Mesendoderm (in vitro differentiated cells): ENCODE measurements at regions not wholly inside any gene's neighbourhood (a gene's known extent, or its start where the extent isn't known, plus 50 kb on each side); places are given as distances from the start of the nearest gene placed in this dataset.

Experiments
- DNase-seq: peaks from one replicate; pipeline ENCODE4 v3.0.0; 2013
- H2AK5ac ChIP-seq: 2 replicates; pipeline ENCODE4 v1.6.1; 2013; ENCODE audit warnings: low read length, inconsistent platforms
- H2BK120ac ChIP-seq: 2 replicates; pipeline ENCODE4 v1.6.1; 2013; ENCODE audit warnings: low read depth, mild to moderate bottlenecking, low read length, moderate library complexity, mixed read lengths
- H2BK15ac ChIP-seq: replicated peaks from 2 replicates; pipeline ENCODE4 v1.6.1; 2013; ENCODE audit warnings: low read depth, mild to moderate bottlenecking, moderate library complexity
- H2BK5ac ChIP-seq: 2 replicates; pipeline ENCODE4 v1.6.1; 2013; ENCODE audit warnings: low read length, inconsistent platforms
- H3K18ac ChIP-seq: 2 replicates; pipeline ENCODE4 v1.6.1; 2013; ENCODE audit warnings: mild to moderate bottlenecking, low read length, mixed read lengths
- H3K23ac ChIP-seq: one replicate; pipeline ENCODE4 v1.6.1; 2013; ENCODE audit warnings: low read length
- H3K27ac ChIP-seq: 2 replicates; pipeline ENCODE4 v1.5.1; 2013; ENCODE audit warnings: low read depth, mild to moderate bottlenecking, inconsistent platforms, low read length, moderate library complexity
- H3K27me3 ChIP-seq: 2 replicates; pipeline ENCODE4 v1.6.1; 2013; ENCODE audit warnings: low read length, control low read depth, mild to moderate bottlenecking, inconsistent platforms; ENCODE audit not compliant: insufficient read depth, poor library complexity
- H3K36me3 ChIP-seq: 2 replicates; pipeline ENCODE4 v1.6.1; 2013; ENCODE audit warnings: low read length, inconsistent platforms; ENCODE audit not compliant: control insufficient read depth, insufficient read depth
- H3K4ac ChIP-seq: one replicate; pipeline ENCODE4 v1.6.1; 2013; ENCODE audit warnings: low read depth, mild to moderate bottlenecking, low read length, moderate library complexity
- H3K4me1 ChIP-seq: 2 replicates; pipeline ENCODE4 v1.6.1; 2013; ENCODE audit warnings: low read depth, low read length, inconsistent platforms; ENCODE audit not compliant: control insufficient read depth
- H3K4me2 ChIP-seq: 2 replicates; pipeline ENCODE4 v1.6.1; 2013; ENCODE audit warnings: low read length
- H3K4me3 ChIP-seq: 2 replicates; pipeline ENCODE4 v1.5.1; 2013; ENCODE audit warnings: mild to moderate bottlenecking, low read length
- H3K56ac ChIP-seq: one replicate; pipeline ENCODE4 v1.6.1; 2013; ENCODE audit warnings: low read length
- H3K79me1 ChIP-seq: 2 replicates; pipeline ENCODE4 v1.6.1; 2013; ENCODE audit warnings: low read length, inconsistent platforms
- H3K79me2 ChIP-seq: 2 replicates; pipeline ENCODE4 v1.6.1; 2013; ENCODE audit warnings: mild to moderate bottlenecking, low read length; ENCODE audit not compliant: control insufficient read depth, insufficient read depth
- H3K9ac ChIP-seq: 2 replicates; pipeline ENCODE4 v1.6.1; 2013; ENCODE audit warnings: low read length, inconsistent platforms
- H4K5ac ChIP-seq: one replicate; pipeline ENCODE4 v1.6.1; 2013; ENCODE audit warnings: low read length
- H4K8ac ChIP-seq: one replicate; pipeline ENCODE4 v1.6.1; 2013; ENCODE audit warnings: low read depth, mild to moderate bottlenecking, control low read depth, low read length, moderate library complexity
- WGBS: extraction: QIAGEN DNeasy Blood & Tissue Kit; methylation state at CpG from one replicate; pipeline ENCODE4 v1.1.7; 2013; ENCODE audit warnings: low lambda C conversion rate, missing lambda C conversion rate; ENCODE audit not compliant: insufficient coverage; ENCODE audit errors: extremely low coverage; 5-methylcytosine and 5-hydroxymethylcytosine counted together

DNA sequence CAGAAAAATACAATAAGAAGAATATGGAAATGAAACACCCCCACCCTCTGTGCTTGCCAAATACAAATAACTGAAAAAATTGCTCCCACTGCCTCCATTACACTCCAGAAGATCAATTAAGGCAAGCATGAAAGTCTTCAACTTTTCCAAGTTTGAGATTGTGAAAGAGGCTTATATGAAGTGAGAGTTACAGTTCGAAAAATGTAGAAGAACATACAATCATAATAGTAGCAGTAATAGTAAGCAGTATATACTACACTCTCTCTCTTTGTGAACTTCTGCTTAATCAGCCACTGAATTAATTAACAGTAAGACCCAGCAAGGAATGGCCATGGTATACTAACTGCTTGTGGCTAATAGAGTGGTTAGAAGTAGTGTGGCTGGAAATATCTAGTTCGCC, 923.2 kb downstream of the RPA4 start:
- no peaks in the 10 kb centered on the region for H3K27me3 ChIP-seq

DNA sequence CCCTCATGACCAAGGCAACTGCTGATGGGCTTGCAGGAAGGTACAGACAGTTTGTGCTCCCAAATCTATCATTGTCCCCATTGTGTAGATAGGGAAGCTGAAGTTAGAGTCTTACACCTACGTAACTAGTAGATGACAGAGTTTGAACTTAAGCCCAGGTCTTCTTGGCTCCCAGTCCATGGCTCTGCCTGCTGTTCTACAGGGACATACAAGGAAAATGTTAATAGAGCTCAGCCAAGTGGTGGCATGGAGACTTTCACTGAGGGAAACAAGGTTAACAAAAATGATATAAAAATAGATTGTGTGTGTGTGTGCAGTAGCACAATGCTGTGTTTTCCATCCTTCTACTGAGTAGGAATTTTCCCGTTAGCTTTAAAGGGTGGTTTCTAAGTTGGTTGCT, 936.5 kb downstream of the RPA4 start:
- Histone ChIP-seq H3K27ac (no peak overlapping the region), H3K4ac (no peak overlapping the region), H4K8ac (no peak overlapping the region), H3K36me3 (no peaks in the 10 kb centered on the region), H3K4me1 (no peaks in the 10 kb centered on the region), H3K4me2 (no peak overlapping the region), H3K9ac (no peak overlapping the region), H3K79me2 (no peaks in the 10 kb centered on the region), H2BK15ac (no peak overlapping the region), H3K79me1 (no peaks in the 10 kb centered on the region), H2AK5ac (no peak overlapping the region), H2BK120ac (no peak overlapping the region), H3K56ac (no peak overlapping the region), H3K18ac (no peak overlapping the region), H4K5ac (no peak overlapping the region), H2BK5ac (no peak overlapping the region), H3K4me3 (no peak overlapping the region), H3K23ac (no peak overlapping the region), H3K27me3 (no peaks in the 10 kb centered on the region)
- WGBS: no CpG with 5 or more reads among the region's 2 CpGs
- no peak for DNase-seq

More for the DNA sequence above, 923.2 kb downstream of the RPA4 start:
- no peak overlapping the region for H2BK120ac ChIP-seq
- no peak overlapping the region for H3K4me3 ChIP-seq
- H3K79me2 ChIP-seq: no peaks in the 10 kb centered on the region
- H3K4ac ChIP-seq: no peak overlapping the region
- H3K18ac ChIP-seq: no peak overlapping the region
- H3K23ac ChIP-seq: no peak overlapping the region
- WGBS: no CpG with 5 or more reads among the region's 2 CpGs
- no peak overlapping the region for H2AK5ac ChIP-seq
- no peak overlapping the region for H4K5ac ChIP-seq
- H2BK15ac ChIP-seq: no peak overlapping the region
- no peaks in the 10 kb centered on the region for H3K79me1 ChIP-seq
- H2BK5ac ChIP-seq: no peak overlapping the region
- no peak overlapping the region for H3K56ac ChIP-seq
- H3K27ac ChIP-seq: no peak overlapping the region
- no peak for DNase-seq
- H4K8ac ChIP-seq: no peak overlapping the region
- no peak overlapping the region for H3K9ac ChIP-seq
- H3K36me3 ChIP-seq: no peaks in the 10 kb centered on the region
- H3K4me2 ChIP-seq: no peak overlapping the region
- H3K4me1 ChIP-seq: no peaks in the 10 kb centered on the region

DNA sequence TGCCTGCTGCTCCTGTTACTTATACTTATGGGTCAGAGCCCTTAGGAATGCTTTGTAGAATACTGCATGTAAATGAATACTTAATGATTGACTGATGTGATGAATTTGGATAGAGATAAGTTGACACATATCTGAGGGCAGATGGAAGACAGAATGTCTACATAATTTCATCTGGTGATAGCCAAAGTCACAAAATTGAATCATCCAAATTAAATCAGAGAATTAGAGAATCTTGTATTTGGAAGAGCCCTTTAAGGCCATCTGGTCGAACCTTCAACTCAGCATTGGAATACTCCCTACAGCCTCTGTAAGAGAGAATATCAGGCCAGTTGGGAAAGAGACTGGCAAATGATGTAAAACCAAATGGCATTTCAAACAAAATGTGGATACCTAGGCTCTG, 944.8 kb downstream of the RPA4 start:
- no peak for DNase-seq
- Histone ChIP-seq H3K4ac (no peak overlapping the region), H4K8ac (no peak overlapping the region), H3K18ac (no peak overlapping the region), H3K27ac (no peak overlapping the region), H3K4me3 (no peak overlapping the region), H2BK5ac (no peak overlapping the region), H4K5ac (no peak overlapping the region), H3K9ac (no peak overlapping the region), H3K27me3 (no peaks in the 10 kb centered on the region), H2AK5ac (no peak overlapping the region), H3K23ac (no peak overlapping the region), H3K56ac (no peak overlapping the region), H3K79me1 (no peaks in the 10 kb centered on the region), H2BK15ac (no peak overlapping the region), H3K4me1 (no peaks in the 10 kb centered on the region), H2BK120ac (no peak overlapping the region), H3K4me2 (no peak overlapping the region), H3K79me2 (no peaks in the 10 kb centered on the region), H3K36me3 (no peaks in the 10 kb centered on the region)
- WGBS: no CpG with 5 or more reads among the region's 1 CpG

DNA sequence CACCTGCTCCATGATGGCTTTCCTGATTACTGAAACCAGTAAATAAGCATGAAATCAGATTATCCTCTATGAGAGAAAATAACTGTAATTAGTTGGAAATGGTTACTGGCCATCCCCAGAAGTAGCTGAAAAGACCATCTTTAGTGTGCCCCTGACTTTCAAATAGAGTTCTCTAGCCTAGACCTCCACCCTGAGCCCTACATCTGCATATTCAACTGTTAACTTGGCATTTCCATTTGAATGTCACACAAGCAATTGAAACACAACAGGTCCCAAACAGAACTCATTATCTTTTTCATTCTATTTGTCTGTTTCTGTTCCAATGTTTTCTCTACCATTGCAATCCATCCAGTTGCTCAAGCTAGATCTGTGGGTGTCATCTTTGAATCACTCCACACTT, 952.3 kb downstream of the RPA4 start:
- no peak overlapping the region for H4K5ac ChIP-seq
- H3K79me1 ChIP-seq: no peaks in the 10 kb centered on the region
- no peaks in the 10 kb centered on the region for H3K4me1 ChIP-seq
- no peak for DNase-seq
- no peaks in the 10 kb centered on the region for H3K36me3 ChIP-seq
- no peak overlapping the region for H3K9ac ChIP-seq
- H2BK120ac ChIP-seq: no peak overlapping the region
- H3K18ac ChIP-seq: no peak overlapping the region
- no peak overlapping the region for H3K23ac ChIP-seq
- no peak overlapping the region for H3K56ac ChIP-seq
- no peak overlapping the region for H3K27ac ChIP-seq
- H3K4ac ChIP-seq: no peak overlapping the region
- H2AK5ac ChIP-seq: no peak overlapping the region
- no peak overlapping the region for H2BK5ac ChIP-seq
- no peak overlapping the region for H4K8ac ChIP-seq
- H2BK15ac ChIP-seq: no peak overlapping the region
- no peak overlapping the region for H3K4me2 ChIP-seq
- no peaks in the 10 kb centered on the region for H3K79me2 ChIP-seq
- H3K4me3 ChIP-seq: no peak overlapping the region
- no peaks in the 10 kb centered on the region for H3K27me3 ChIP-seq

DNA sequence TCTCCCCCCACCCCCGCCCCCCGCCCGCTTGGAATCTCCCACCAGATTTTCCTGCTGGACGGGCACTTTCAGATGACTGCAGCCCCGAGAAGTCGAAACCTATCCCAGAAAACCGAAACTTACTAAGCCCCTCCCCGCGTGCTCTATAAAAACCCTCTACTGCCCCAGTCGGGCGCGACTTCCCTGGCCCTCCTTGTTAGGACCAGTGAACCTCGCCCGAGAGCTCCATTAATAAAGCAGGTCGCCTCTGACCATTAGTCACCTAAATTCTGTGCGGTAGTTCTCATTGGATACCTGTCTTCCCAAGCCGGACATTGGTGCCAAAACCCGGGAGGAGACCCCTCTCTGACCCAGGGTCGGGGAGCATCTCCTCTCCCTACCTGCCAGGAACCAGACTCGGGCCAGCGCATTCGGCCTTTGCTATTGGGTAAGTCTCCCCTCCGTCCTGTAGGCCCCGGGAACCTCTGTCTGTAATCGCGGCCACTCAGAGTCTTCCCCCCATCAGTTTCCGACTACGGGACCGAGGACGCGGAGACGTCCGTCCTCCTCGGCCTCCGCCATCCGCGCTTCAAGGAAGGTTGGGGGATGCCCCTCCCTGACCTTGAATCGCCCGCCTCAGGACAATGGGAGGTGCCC, 958.0 kb downstream of the RPA4 start:
- Histone ChIP-seq H3K27ac (no peak overlapping the region), H2BK15ac (no peak overlapping the region), H3K4me1 (no peaks in the 10 kb centered on the region), H3K27me3 (no peaks in the 10 kb centered on the region), H3K36me3 (no peaks in the 10 kb centered on the region), H4K5ac (no peak overlapping the region), H3K18ac (no peak overlapping the region), H2BK5ac (no peak overlapping the region), H3K23ac (no peak overlapping the region), H3K4me2 (no peak overlapping the region), H3K79me1 (no peaks in the 10 kb centered on the region), H2AK5ac (no peak overlapping the region), H3K56ac (no peak overlapping the region), H3K4me3 (no peak overlapping the region), H3K79me2 (no peaks in the 10 kb centered on the region), H4K8ac (no peak overlapping the region), H3K9ac (no peak overlapping the region), H2BK120ac (no peak overlapping the region), H3K4ac (no peak overlapping the region)
- no peak for DNase-seq
- no CpG with 5 or more reads among the region's 39 CpGs for WGBS

DNA sequence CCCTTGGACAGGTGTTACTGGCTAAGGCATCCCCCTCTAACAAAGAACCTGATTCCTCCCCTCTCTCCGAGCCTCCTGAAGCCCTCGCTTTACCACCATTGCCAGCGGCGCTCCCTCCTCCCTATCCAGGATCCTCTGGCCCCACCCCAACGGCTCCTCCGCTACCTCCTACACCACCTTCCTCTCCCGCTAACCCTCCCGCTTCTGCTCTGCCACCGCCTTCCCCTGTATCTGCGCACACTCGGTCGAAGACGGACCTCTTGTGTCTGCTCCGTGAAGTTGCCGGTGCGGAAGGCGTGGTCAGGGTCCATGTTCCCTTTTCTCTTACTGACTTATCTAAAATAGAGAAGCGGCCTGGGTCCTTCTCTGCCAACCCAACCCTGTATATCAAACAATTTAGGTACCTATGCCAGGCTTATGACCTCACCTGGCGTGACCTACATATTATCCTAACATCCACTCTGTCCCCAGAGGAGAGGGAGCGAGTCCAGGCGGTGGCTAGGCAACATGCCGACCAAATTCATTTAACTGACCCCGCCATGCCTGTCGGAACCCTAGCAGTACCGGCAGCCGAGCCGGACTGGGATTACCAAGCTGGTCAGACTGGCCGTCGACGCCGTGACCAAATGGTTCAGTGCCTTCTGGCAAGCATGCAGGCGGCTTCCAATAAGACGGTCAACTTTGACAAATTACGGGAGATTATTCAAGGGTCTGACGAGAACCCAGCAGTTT, 958.9 kb downstream of the RPA4 start:
- H4K8ac ChIP-seq: no peak overlapping the region
- no peaks in the 10 kb centered on the region for H3K4me1 ChIP-seq
- no peak overlapping the region for H2BK120ac ChIP-seq
- H3K4me2 ChIP-seq: no peak overlapping the region
- no peak overlapping the region for H2AK5ac ChIP-seq
- H3K9ac ChIP-seq: no peak overlapping the region
- no peak overlapping the region for H4K5ac ChIP-seq
- H3K18ac ChIP-seq: no peak overlapping the region
- no peaks in the 10 kb centered on the region for H3K79me1 ChIP-seq
- H3K36me3 ChIP-seq: no peaks in the 10 kb centered on the region
- no peak overlapping the region for H3K27ac ChIP-seq
- H3K4me3 ChIP-seq: no peak overlapping the region
- no peak overlapping the region for H3K4ac ChIP-seq
- no peak overlapping the region for H3K23ac ChIP-seq
- no peak overlapping the region for H3K56ac ChIP-seq
- H3K79me2 ChIP-seq: no peaks in the 10 kb centered on the region
- DNase-seq: no peak
- H2BK5ac ChIP-seq: no peak overlapping the region
- no peaks in the 10 kb centered on the region for H3K27me3 ChIP-seq
- no CpG with 5 or more reads among the region's 35 CpGs for WGBS
- H2BK15ac ChIP-seq: no peak overlapping the region
